NCI-H460 (cell line): ENCODE measurements at regions not wholly inside any gene's neighbourhood (a gene's known extent, or its start where the extent isn't known, plus 50 kb on each side); places are given as distances from the start of the nearest gene placed in this dataset.

ENCODE experiments used
- DNase-seq: peaks from one replicate; pipeline ENCODE4 v3.0.0-alpha.2; 2016; ENCODE audit warnings: low read depth; ENCODE audit errors: extremely low read depth

GRCh38 chr4:162239992-162240769, 76.4 kb upstream of the FSTL5 start:
- DNase-seq = no peak

DNA sequence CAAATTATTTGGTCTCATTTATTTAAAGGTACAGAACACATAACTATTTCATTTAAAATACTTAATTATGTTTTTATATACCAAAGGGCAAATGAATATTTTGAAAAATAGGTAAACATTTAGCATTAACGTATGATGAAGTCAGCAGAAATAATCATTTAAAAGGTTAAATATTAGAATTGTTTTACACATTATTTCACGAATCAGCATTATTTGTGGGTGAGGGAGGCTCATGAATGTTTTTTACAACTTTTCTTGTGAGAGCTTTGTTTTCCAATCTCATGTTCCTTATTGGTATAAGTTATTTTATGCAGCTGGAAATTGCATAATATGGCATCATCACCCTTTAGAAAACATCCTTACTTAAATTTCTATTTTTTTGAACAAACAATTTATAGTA, 73.9 kb upstream of the FSTL5 start:
- no peak for DNase-seq

DNA sequence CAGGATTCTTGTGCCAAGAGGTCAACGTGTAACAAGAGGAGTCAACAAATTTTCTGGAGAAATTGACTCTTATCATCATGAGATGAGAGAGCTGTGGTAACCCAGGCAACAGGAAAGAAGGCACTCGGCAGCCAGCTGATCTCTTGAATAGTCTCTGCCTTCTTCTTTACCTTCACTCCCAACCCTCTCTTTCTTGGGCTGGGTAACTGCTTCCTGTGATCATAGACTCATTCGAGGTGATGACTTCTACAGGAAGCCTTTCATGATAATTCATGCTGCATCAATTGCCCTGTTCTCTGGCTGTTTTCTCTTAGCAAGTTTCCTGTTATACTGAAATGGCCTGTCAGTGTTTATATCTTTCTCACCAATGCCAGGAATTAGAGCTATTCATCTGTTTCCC, 70.8 kb upstream of the FSTL5 start:
- DNase-seq = no peak

GRCh38 chr4:162232349-162232748, 68.5 kb upstream of the FSTL5 start:
- no peak for DNase-seq

GRCh38 chr4:162229670-162230069, 65.9 kb upstream of the FSTL5 start:
- DNase-seq = no peak

DNA sequence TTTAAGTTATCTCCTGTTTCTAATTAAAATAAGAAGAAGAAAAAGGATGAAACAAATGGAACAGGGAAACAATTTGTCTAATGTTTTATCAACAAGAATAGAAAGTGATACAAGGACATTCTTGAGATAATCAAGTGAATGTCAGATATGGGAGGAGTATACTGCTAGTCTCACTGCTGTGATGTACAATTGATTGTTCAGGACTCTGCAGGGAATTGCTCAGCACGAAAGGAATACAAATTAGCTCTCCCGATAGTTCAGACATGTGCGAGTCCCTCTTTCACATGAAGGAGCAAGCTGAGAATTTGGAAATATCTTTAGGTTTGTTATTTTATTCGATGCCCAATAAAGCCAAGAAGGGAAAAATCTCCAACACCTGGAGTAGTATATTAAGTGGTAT, 57.3 kb upstream of the FSTL5 start:
- DNase-seq = no peak
